Stimulated activated CD4-positive, alpha-beta T cell treated with anti-CD3 and anti-CD28 coated beads, Interleukin-15, amount 100 ng/mL, for 1 hour (primary cell): ENCODE measurements at regions not wholly inside any gene's neighbourhood (a gene's known extent, or its start where the extent isn't known, plus 50 kb on each side); places are given as distances from the start of the nearest gene placed in this dataset.

Source experiments
- DNase-seq, 2 donors: peaks; one replicate each; pipeline ENCODE4 v3.0.0-alpha.2; 2020; ENCODE audit warnings: low read depth in 1 of 2, low spot score in 1 of 2

DNA sequence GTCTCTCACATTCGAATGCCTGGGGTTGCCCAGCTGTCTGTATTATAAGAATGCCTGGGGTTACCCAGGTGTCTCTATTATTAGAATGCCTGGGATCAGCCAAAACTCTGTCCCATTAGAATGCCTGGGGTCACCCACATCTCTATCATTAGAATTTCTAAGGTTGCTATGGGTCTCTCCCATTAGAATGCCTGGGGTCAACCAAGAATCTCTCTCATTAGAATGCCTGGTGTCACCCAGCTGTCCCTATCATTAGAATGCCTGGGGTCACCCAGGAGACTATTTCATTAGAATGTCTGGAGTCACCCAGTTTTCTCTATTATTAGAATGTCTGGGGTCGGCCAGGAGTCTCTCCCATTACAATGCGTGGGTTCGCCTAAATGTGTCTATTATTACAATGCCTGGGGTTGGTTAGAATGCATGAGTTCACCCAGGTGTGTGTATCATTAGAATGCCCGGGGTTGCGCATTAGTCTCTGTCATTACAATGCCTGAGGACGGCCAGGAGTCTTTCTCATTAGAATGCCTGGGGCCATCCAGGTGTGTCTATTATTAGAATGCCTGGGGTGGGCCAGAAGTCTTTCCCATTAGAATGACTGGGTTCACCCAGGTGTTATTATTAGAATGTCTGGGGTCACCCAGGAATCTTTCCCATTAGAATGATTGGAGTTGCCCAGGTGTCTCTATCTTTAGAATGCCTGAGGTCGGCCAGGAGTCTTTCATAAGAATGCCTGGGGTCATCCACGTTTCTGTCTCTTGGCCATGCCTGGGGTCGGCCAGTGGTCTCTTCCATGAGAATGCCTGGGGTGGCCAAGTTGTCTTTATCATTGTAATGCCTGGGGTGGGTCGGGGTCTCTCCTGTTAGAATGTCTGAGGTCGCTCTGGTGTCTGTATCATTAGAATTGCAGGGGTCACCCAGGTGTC lies 59.6 kb downstream of the RNF187 start:
- no peak for DNase-seq

DNA sequence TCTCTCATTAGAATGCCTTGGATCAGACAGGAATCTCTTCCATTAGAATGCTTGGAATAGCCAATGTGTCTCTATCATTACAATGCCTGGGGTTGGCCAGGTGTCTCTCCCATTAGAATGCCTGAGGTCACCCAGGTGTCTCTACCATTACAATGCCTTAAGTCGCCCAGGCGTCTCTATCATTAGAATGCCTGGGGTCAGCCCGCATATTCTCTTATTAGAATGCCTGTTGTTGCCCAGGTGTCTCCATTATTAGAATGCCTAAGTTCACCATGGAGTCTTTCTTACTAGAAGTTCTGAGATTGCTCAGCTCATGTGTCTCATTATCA lies 60.2 kb downstream of the RNF187 start:
- DNase-seq = no peak

DNA sequence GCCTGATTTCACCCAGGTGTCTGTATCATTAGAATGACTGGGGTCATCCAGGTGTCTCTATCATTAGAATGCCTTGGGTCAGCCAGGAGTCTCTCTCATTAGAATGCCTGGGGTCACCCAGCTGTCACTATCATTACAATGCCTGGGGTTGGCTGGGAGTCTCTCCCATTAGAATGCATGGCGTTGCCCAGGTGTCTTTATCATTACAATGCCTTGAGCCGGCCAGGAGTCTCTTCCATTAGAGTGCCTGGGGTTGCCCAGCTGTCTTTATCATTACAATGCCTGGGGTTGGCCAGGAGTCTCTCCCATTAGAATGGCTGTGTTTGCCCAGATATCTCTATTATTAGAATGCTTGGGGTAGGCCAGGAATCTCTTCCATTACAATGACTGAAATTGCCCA lies 61.6 kb downstream of the RNF187 start:
- no peak for DNase-seq

DNA sequence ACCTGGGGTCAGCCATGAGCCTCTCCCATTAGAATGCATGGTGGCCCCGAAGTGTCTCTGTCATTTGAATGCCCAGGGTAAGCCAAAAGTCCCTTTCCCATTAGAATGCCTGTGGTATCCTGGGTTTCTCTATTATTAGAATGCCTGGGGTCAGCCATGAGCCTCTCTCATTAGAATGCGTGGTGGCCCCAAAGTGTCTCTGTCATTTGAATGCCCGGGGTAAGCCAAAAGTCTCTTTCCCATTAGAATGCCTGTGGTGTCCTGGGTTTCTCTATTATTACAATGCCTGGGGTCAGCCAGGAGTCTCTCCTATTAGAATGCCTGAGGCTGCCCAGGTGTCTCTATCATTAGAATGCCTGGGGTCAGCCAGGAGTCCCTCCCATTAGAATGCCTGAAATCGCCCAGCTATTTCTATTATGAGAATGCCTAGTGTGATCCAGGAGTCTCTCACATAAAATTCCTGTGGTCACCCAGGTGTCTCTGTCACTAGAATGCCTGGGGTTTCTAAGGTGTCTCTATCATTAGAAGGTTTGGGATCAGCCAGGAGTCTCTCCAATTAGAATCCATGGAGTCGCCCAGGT lies 65.5 kb downstream of the RNF187 start:
- DNase-seq = no peak

DNA sequence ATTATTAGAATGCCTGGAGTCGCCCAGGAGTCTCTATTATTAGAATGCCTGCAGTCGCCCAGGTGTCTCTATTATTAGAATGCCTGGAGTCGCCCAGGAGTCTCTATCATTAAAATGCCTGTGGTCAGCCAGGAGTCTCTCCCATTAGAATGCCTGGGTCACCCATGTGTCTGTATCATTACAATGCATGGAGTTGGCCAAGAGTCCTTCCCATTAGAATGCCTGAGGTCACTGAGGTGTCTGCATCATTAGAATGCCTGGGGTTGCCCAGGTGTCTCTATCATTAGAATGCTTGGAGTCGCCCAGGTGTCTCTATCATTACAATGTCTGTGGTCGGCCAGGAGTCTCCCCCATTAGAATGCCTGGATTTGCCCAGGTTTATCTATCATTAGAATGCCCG lies 66.9 kb downstream of the RNF187 start:
- DNase-seq = no peak

DNA sequence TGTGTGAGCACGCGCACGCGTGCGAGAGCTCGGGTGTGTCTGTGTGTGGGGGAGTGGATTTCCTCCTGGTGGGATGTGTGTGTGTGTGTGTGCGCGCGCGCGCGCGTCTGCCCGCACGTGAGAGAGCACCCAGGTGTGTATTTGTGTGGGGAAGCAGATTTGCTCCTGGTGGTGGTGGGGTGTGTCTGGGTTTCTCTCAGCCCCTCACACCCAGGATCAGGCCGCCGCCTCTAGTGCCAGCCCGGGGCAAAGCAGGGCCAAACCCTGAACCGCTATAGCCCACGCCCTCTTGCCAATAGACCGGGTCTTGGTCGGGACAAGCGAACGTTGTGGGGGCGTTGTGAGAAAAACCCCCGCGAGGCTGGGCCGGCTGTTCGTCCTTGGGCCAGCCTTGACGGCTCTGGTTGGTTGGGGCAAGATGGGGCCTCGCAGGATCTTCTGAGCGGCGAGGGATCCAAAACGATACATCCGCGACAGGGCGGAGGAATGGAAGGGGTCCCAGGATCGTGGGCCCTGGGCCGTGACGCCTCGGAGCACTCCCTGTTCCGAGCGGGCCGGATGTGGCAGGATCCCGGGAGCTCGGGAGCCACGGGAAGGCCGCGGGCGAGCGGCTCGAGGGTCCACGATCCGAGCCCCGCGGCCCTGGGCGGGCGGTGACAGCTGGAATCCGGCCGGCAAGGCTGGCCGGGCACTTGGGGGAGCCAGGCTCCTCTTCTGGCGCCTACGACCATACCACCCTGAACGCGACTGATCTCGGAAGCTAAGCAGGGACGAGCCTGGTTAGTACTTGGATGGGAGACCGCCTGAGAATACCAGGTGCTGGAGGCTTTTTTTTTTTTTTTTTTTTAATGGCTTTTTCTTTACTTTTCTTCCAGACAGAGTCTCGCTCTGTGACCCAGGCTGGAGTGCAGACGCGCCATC lies 68.2 kb downstream of the RNF187 start:
- DNase-seq = peak in 1 of 2 donors; percentile 8

DNA sequence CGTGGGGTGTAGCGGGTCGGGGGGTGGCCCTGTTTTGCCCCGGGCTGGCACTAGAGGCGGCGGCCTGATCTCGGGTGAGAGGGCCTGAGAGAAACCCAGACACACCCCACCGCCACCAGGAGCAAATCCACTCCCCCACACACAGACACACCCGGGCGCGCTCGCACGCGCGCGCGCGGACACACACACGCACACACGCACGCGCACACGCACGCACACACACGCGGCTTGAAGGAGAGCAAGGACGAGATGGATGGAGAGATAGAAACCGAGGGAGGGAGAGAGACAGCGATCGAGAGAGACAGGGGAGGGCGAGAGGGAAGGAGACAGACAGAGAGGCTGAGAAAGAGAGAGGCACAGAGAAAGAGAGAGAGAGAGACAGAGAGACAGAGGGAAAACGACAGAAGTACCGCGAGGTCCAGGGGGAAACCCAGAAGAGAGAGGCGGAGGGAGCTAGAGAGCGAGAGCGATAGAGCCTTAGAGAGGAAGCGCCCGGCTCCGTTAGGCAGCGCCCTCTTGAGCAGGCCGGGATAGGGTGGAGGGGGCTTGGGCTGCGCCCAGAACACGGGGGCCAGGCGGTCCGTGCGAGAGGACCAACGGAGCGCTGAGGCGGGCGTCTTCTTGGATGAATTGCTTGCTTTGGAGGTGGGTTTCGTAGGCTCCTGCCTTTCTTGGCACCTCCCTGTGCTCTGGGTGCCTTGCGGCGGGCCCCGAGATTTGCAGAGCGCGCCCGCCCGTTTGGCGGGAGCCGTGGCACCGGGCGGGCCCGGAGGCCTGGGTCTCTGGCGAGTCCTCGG lies 69.7 kb downstream of the RNF187 start:
- peak in 1 of 2 donors; percentile 27 for DNase-seq
